Breast epithelium (tissue), 4 donors: ENCODE measurements at regions not wholly inside any gene's neighbourhood (a gene's known extent, or its start where the extent isn't known, plus 50 kb on each side); places are given as distances from the start of the nearest gene placed in this dataset.

ENCODE experiments used
- DNase-seq, 2 donors: peaks; one replicate each; pipeline ENCODE4 v3.0.0-alpha.2; 2019; ENCODE audit warnings: low spot score in 2 of 2
- H3K27ac ChIP-seq, 2 donors: fragments of 200-600 bp; sonication (generic) in 1 of 2; one replicate each; pipeline ENCODE4 v1.5.1; 2016 to 2019; ENCODE audit warnings: mild to moderate bottlenecking in 1 of 2
- H3K27me3 ChIP-seq, 2 donors: fragments of 200-600 bp; sonication (generic) in 1 of 2; one replicate each; pipeline versions ENCODE4 v1.5.1 to v1.6.0; 2017 to 2019; ENCODE audit warnings: control low read depth in 1 of 2, mild to moderate bottlenecking in 1 of 2
- H3K36me3 ChIP-seq: fragments of 200-600 bp; one replicate; pipeline ENCODE4 v1.5.1; 2019
- H3K4me1 ChIP-seq, 2 donors: fragments of 200-600 bp; sonication (generic); one replicate each; pipeline ENCODE4 v1.5.1; 2016 to 2019; ENCODE audit warnings: control low read depth in 1 of 2
- H3K4me3 ChIP-seq, 3 donors: fragments of 200-600 bp; sonication (generic); 1 replicate in 2 of 3; 2 replicates in 1 of 3; pipeline ENCODE4 v1.5.1; 2016 to 2019; ENCODE audit warnings: mild to moderate bottlenecking in 3 of 3, moderate library complexity in 2 of 3
- H3K9me3 ChIP-seq, 2 donors: fragments of 200-600 bp; sonication (generic) in 1 of 2; one replicate each; pipeline ENCODE4 v1.5.1; 2016 to 2019; ENCODE audit warnings: control low read depth in 1 of 2
- CTCF ChIP-seq, 3 donors: fragments of 450-650 bp; IDR thresholded peaks; one replicate each; pipeline ENCODE4 v1.5.1; 2016 to 2017; ENCODE audit warnings: antibody characterized with exemption in 3 of 3, mild to moderate bottlenecking in 3 of 3, moderate library complexity in 3 of 3
- POLR2A ChIP-seq: fragments of 450-650 bp; IDR thresholded peaks from one replicate; pipeline ENCODE4 v1.6.1; 2016; ENCODE audit warnings: antibody characterized with exemption, mild to moderate bottlenecking, moderate library complexity
- POLR2AphosphoS5 ChIP-seq, 3 donors: sonication (generic); formaldehyde crosslinking; IDR thresholded peaks; one replicate each; pipeline ENCODE4 v1.6.1; 2017; ENCODE audit warnings: antibody characterized with exemption in 3 of 3
- intact Hi-C: fragments of 100-400 bp; cut with DNase I; formaldehyde crosslinking; loops from one replicate; pipeline ENCODE4 v1.15.1; 2023; ENCODE audit warnings: low total_unique reads

- intact Hi-C loops = no loop called here
- Histone ChIP-seq H3K27me3 (no peaks in the 10 kb centered on the region), H3K36me3 (no peaks in the 10 kb centered on the region), H3K27ac (no peak overlapping the region), H3K9me3 (no peaks in the 10 kb centered on the region), H3K4me1 (no peaks in the 10 kb centered on the region), H3K4me3 (no peak overlapping the region)
- no peak for DNase-seq
- TF ChIP-seq POLR2A = no peak
- TF ChIP-seq POLR2AphosphoS5 (IDR thresholded peaks at IDR 0.05) = no peak
- no peak for TF ChIP-seq CTCF (IDR thresholded peaks at IDR 0.05)
Observed at GRCh38 chr4:82260632-82261031, 113.2 kb downstream of the HNRNPD start.

- H3K9me3 ChIP-seq = no peaks in the 10 kb centered on the region
- H3K27me3 ChIP-seq = no peaks in the 10 kb centered on the region
- H3K27ac ChIP-seq = no peak overlapping the region
- no peaks in the 10 kb centered on the region for H3K36me3 ChIP-seq
- no peak for TF ChIP-seq POLR2A
- no peak for TF ChIP-seq CTCF (IDR thresholded peaks at IDR 0.05)
- TF ChIP-seq POLR2AphosphoS5 (IDR thresholded peaks at IDR 0.05) = no peak
- no peak for DNase-seq
- H3K4me3 ChIP-seq = no peak overlapping the region
- intact Hi-C loops = no loop called here
- no peaks in the 10 kb centered on the region for H3K4me1 ChIP-seq
Observed at GRCh38 chr4:82256718-82257117, 117.1 kb downstream of the HNRNPD start.

- H3K36me3 ChIP-seq = no peaks in the 10 kb centered on the region
- H3K9me3 ChIP-seq = no peaks in the 10 kb centered on the region
- H3K27me3 ChIP-seq = no peaks in the 10 kb centered on the region
- no peaks in the 10 kb centered on the region for H3K4me1 ChIP-seq
- no peak for TF ChIP-seq POLR2AphosphoS5 (IDR thresholded peaks at IDR 0.05)
- TF ChIP-seq POLR2A = no peak
- TF ChIP-seq CTCF (IDR thresholded peaks at IDR 0.05) = no peak
- H3K27ac ChIP-seq = no peak overlapping the region
- no peak overlapping the region for H3K4me3 ChIP-seq
- intact Hi-C loops = loop anchor here (1.0 kb wide), 1 partner anchor 15 kb away; no protein-coding TSS in a partner anchor
- DNase-seq = no peak
Observed at GRCh38 chr4:82255657-82256056, 118.1 kb downstream of the HNRNPD start.

GRCh38 chr4:82248903-82249632 lies 124.7 kb downstream of the HNRNPD start:
- TF ChIP-seq POLR2AphosphoS5 (IDR thresholded peaks at IDR 0.05) = no peak
- no peak for TF ChIP-seq POLR2A
- TF ChIP-seq CTCF (IDR thresholded peaks at IDR 0.05) = no peak
- Histone ChIP-seq H3K36me3 (no peaks in the 10 kb centered on the region), H3K4me1 (no peaks in the 10 kb centered on the region), H3K27me3 (no peaks in the 10 kb centered on the region), H3K27ac (no peak overlapping the region), H3K4me3 (no peak overlapping the region), H3K9me3 (no peaks in the 10 kb centered on the region)
- DNase-seq = no peak
- intact Hi-C loops = no loop called here

- intact Hi-C loops = no loop called here
- Histone ChIP-seq H3K4me3 (no peak overlapping the region), H3K36me3 (no peaks in the 10 kb centered on the region), H3K9me3 (no peaks in the 10 kb centered on the region), H3K27me3 (no peaks in the 10 kb centered on the region), H3K27ac (no peak overlapping the region), H3K4me1 (no peaks in the 10 kb centered on the region)
- no peak for DNase-seq
- no peak for TF ChIP-seq POLR2A
Observed at GRCh38 chr4:82247629-82248028, 126.2 kb downstream of the HNRNPD start.
